ENCODE measurements at regions not wholly inside any gene's neighbourhood (a gene's known extent, or its start where the extent isn't known, plus 50 kb on each side); places are given as distances from the start of the nearest gene placed in this dataset.

- DNase-seq (ENCODE audit: extremely low spot score, unreplicated experiment), result no peak
- H3K4me3 Mint-ChIP-seq (ENCODE audit: unreplicated experiment), result no peak overlapping the region
- H3K27me3 Mint-ChIP-seq (ENCODE audit: unreplicated experiment), result peaks cover 18% of the 10 kb centered on the region
- no peak overlapping the region for H3K27ac Mint-ChIP-seq (ENCODE audit: unreplicated experiment)
- H3K36me3 Mint-ChIP-seq (ENCODE audit: unreplicated experiment), result no peaks in the 10 kb centered on the region
- peaks cover 4% of the 10 kb centered on the region for H3K9me3 Mint-ChIP-seq (ENCODE audit: unreplicated experiment)
- TF ChIP-seq, protein P1, sequence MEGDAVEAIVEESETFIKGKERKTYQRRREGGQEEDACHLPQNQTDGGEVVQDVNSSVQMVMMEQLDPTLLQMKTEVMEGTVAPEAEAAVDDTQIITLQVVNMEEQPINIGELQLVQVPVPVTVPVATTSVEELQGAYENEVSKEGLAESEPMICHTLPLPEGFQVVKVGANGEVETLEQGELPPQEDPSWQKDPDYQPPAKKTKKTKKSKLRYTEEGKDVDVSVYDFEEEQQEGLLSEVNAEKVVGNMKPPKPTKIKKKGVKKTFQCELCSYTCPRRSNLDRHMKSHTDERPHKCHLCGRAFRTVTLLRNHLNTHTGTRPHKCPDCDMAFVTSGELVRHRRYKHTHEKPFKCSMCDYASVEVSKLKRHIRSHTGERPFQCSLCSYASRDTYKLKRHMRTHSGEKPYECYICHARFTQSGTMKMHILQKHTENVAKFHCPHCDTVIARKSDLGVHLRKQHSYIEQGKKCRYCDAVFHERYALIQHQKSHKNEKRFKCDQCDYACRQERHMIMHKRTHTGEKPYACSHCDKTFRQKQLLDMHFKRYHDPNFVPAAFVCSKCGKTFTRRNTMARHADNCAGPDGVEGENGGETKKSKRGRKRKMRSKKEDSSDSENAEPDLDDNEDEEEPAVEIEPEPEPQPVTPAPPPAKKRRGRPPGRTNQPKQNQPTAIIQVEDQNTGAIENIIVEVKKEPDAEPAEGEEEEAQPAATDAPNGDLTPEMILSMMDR (IDR thresholded peaks at IDR 0.05), result no peak
- H3K4me1 Mint-ChIP-seq (ENCODE audit: unreplicated experiment), result no peaks in the 10 kb centered on the region
These were observed 161.1 kb downstream of the VEGFC start for GRCh38 chr4:176631611-176632010.

All from osteocyte (in vitro differentiated cells).